ENCODE measurements at regions not wholly inside any gene's neighbourhood (a gene's known extent, or its start where the extent isn't known, plus 50 kb on each side); places are given as distances from the start of the nearest gene placed in this dataset.
A peak's percentile ranks its signal among the peaks of the same experiment; 100 is the strongest.
"Not testable (repeated sequence)": the region's sequence is repeated elsewhere in the genome, so short reads cannot be mapped to it uniquely, and the experiment has no call there.

- no peak for DNase-seq
These were observed 258.5 kb upstream of the FAT1 start for GRCh38 chr4:186982160-186982559.

- no peak for DNase-seq
These were observed 260.5 kb upstream of the FAT1 start for GRCh38 chr4:186984105-186984644.

DNA sequence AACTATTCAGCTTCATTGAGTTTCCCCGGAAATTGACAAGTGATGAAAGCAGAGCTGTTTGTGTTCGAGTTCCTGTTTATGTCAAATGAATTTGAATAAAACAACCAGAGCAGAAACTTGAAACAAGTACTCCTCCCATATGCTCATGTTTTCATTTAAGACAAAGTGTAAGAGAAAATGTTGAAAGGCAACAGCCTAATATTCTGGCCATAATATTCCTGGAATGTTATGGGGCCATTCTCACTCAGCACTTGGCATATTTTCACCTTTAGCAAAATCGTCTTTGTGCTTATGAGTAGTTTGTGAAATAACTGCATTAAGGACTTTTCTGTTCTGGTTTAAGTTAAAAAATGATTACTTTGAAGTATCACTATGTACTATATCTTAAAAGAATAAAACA, 276.0 kb upstream of the FAT1 start:
- peak; percentile 50 for DNase-seq

- peak; percentile 17 for DNase-seq
These were observed 276.6 kb upstream of the FAT1 start for GRCh38 chr4:187000281-187000680.

GRCh38 chr4:187002133-187002532, 278.5 kb upstream of the FAT1 start:
- DNase-seq, result not testable (repeated sequence)

DNA sequence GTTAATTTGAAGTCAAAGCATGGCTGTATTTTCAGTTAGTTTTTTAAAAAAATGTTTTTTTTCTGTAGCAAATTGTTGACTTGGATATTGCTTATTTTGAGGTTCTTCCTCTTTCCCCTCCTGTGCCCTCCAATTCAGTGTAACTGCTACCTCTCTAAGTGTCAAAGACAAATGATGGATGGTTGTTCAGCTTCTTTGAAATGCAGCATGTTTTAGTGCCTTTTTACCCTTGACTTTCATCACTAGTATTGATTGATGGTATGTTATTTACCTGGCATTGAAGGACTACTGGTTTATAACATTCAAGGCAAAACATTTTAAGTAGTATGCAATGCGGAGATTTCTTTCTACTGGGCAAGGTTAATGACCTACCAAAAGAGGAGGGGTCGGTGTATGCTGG, 281.0 kb upstream of the FAT1 start:
- no peak for DNase-seq

GRCh38 chr4:187006189-187006618, 282.5 kb upstream of the FAT1 start:
- DNase-seq, result peak; percentile 70

DNA sequence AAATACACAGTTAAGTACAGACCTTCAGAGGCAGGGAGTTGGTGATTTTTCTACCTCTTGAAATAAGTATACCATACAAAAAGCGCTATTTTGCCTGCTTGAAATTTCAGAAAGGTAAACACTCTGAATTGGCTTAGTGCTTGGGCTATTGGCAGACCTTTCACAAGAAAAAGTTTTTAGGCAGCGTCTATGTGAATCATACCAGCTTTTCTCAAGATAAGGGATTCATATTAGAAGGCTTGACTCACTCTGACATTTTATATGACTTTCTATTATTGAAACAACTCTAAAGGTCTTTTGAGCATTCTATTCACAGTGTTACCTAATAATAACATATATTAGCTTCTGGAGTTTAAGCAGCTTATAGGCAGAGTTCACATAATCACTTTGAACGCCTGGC, 286.4 kb upstream of the FAT1 start:
- no peak for DNase-seq

GRCh38 chr4:187016101-187016500, 292.4 kb upstream of the FAT1 start:
- DNase-seq, result no peak

DNA sequence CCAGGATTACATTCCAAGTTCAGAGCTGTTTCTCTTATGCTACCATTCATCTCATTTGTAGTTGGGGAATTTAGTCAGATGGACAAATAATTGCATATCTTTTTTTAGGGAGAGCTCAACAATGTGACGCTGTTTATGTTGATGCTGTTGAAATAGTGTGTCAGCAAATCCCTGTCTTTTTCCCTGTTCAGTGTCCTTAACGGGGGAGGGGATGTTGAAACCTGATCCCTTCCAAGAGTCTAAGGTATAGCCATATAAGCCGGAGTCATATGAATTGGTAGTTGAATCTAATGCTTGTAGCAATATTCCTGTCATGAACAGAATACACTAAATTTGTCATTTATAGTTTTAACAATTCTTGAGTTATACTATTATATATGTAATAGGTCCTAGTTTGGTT, 293.5 kb upstream of the FAT1 start:
- no peak for DNase-seq

GRCh38 chr4:187019896-187020295, 296.2 kb upstream of the FAT1 start:
- DNase-seq, result no peak

- DNase-seq, result no peak
These were observed 297.0 kb upstream of the FAT1 start for GRCh38 chr4:187020676-187021075.

DNA sequence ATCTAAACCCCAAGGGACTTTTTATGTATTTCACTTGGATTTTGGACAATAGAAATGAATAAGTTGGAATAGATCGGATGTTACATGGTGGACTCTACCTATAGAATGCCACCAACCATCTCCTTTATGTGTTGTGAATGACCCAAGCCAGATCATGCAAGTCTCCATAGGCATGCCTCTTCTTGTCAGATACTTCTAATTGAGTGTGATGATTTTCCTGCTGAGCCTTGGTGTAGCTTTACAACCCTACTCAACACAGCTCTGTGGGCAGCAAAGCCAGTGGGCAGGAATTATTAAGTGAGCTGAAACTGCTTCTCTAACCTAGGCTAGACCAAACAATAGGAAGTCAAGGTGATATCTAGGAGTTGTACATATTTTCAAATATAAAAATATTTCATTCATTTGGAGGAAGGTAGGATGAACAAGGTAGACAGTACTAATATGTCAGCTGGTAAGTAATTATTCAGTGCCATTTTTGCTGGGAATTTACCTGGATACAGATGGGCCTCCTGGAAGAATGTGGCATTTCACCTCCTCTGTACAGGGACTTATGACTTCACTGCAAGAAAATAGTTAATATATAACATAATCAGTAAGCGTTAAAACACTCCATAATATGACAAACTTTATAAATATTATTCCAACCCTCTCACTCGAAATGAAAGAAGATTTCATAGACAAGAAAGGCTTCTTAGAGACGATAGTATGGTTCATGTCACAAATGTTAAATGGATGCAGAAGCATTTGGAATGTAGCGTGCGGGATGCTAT, 298.0 kb upstream of the FAT1 start:
- no peak for DNase-seq

DNA sequence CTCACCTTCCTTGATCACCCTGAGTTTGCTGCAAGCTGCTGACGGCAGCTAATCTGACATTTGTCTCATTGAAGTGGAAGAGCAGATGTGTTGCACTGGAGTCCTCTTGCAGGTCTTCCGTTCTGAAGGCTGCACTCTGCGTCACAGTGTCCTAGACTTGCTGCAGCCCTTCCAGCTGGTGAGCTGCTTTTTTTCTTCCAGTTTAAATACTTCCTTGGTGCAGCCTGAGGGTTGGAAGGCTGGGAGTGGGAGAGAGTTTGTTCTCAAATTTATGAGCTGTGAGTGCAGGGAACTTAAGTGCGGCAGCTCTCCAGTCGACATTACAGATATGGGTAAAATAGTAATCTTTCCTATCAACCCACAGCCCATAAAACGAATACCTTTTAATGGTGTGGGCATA, 303.6 kb upstream of the FAT1 start:
- peak; percentile 12 for DNase-seq

GRCh38 chr4:187042251-187042650, 318.6 kb upstream of the FAT1 start:
- no peak for DNase-seq

- no peak for DNase-seq
These were observed 322.8 kb upstream of the FAT1 start for GRCh38 chr4:187046471-187046870.

GRCh38 chr4:187059021-187059420, 335.4 kb upstream of the FAT1 start:
- DNase-seq, result no peak

- no peak for DNase-seq
These were observed 336.2 kb upstream of the FAT1 start for GRCh38 chr4:187059895-187060294.

DNA sequence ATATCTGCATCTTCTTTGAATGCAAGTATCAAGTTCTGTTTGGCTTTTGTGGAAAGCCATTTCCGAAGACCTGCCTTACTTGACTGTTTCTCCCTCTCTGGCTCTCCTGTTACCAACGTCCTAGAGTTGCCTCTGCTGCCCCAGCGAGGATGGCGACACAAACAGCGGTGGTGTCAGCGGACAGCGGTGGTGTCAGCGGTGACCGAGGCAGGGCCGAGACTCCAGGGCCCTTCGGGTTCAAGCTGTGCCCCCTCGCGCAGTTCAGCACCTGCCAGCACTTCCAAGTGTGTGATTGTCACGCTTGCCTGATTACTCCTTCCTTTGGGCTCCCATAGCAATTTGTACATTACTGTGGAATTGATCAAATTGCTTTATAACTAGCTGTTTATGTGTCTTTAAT, 336.9 kb upstream of the FAT1 start:
- DNase-seq, result no peak

GRCh38 chr4:187063251-187063650, 339.6 kb upstream of the FAT1 start:
- DNase-seq, result no peak

- no peak for DNase-seq
These were observed 340.4 kb upstream of the FAT1 start for GRCh38 chr4:187064033-187064432.

GRCh38 chr4:187065396-187065795, 341.7 kb upstream of the FAT1 start:
- no peak for DNase-seq

DNA sequence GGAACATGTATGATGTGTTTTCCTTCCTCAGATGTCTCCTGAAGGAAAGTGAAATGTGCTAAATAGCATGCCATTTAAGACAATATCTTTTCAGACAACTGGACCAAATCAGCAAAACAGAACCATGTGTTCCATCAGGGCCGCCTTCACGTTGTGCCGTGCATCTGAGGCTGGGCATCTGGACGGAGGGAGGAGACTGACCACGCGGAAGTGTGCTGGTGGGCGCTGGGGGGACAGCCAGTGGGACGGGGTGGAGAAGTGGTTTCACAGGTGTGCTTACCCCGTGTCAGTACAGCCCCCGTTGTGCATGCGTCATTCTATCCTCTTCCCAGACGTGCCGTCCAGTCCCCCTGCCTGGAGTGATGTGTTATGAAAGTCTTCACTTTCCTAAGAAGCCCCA, 342.1 kb upstream of the FAT1 start:
- no peak for DNase-seq

GRCh38 chr4:187069398-187069797, 345.7 kb upstream of the FAT1 start:
- DNase-seq, result no peak

DNA sequence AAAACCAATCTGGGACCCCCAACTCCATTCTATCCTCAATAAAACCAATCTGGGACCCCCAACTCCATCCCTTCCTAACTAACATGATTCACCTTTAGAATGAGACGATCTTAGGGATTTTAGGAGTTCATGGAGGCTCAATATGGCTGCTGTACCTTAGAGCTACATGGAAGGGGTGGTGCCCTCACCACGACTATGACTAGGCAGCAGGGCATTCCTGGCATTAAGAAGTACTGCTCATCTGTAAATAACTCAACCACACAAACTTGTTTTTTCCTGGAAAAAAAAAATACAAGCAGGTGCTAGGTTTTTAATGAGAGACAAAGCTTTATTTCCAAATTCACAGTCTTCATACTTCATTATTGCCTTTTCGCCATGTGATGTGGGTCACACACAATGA, 346.5 kb upstream of the FAT1 start:
- no peak for DNase-seq

Data from fibroblast of skin of abdomen (primary cell).